ENCODE measurements at regions not wholly inside any gene's neighbourhood (a gene's known extent, or its start where the extent isn't known, plus 50 kb on each side); places are given as distances from the start of the nearest gene placed in this dataset.

- TF ChIP-seq JUN (IDR thresholded peaks at IDR 0.05; ENCODE audit: borderline replicate concordance, insufficient read depth, insufficient read length, low read depth): no peak
- TF ChIP-seq MYC (IDR thresholded peaks at IDR 0.05; ENCODE audit: low read depth, low read length): no peak
- Histone ChIP-seq H3K9ac (replicated peaks; ENCODE audit: extremely low read depth, insufficient read depth, low read length) (no peak overlapping the region), H3K36me3 (ENCODE audit: control insufficient read depth in 2 of 2, extremely low read depth in 1 of 2, insufficient read depth in 2 of 2, low read length in 2 of 2) (no peaks in the 10 kb centered on the region), H3K9me1 (replicated peaks; ENCODE audit: control insufficient read depth, extremely low read depth, insufficient read depth, low read length) (no peaks in the 10 kb centered on the region), H4K20me1 (replicated peaks; ENCODE audit: control insufficient read depth, extremely low read depth, insufficient read depth, low read length) (no peaks in the 10 kb centered on the region), H3K4me1 (ENCODE audit: control insufficient read depth, extremely low read depth, insufficient read depth, low read length) (no peaks in the 10 kb centered on the region), H3K9me3 (replicated peaks; ENCODE audit: control insufficient read depth, insufficient read depth, low read length) (no peaks in the 10 kb centered on the region), H3K79me2 (ENCODE audit: control insufficient read depth, insufficient read depth, low read length) (no peaks in the 10 kb centered on the region), H3K27ac (ENCODE audit: insufficient read depth, low read depth, low read length) (no peak overlapping the region), H2AFZ (ENCODE audit: low read depth, low read length) (no peak overlapping the region), H3K27me3 (ENCODE audit: control insufficient read depth in 2 of 2, insufficient read depth in 2 of 2, low read length in 2 of 2) (no peaks in the 10 kb centered on the region), H3K4me3 (replicated peaks in 1 of 3; ENCODE audit: insufficient read depth in 1 of 3, low read depth in 1 of 3, low read length in 3 of 3) (no peak overlapping the region), H3K4me2 (ENCODE audit: insufficient read depth, low read length) (no peak overlapping the region)
- ChIA-PET CTCF (no interaction called here), POLR2A (no interaction called here)
- intact Hi-C loops (cut with micrococcal nuclease): no loop called here
- FAIRE-seq (no peak), DNase-seq (ENCODE audit: low read depth, low spot score) (no peak)
- BruUV-seq (replicated peaks): no TSS peak
- dilution Hi-C loops (cut with MboI; ENCODE audit: extremely low pct_ligation_motif_present, low sequenced_read_pairs): no loop called here
These were observed 550.5 kb downstream of the PDHA2 start for GRCh38 chr4:96390404-96390803.

- ChIA-PET POLR2A (no interaction called here), CTCF (no interaction called here)
- H3K9me1 ChIP-seq (replicated peaks; ENCODE audit: control insufficient read depth, extremely low read depth, insufficient read depth, low read length): no peaks in the 10 kb centered on the region
- no peaks in the 10 kb centered on the region for H3K36me3 ChIP-seq (ENCODE audit: control insufficient read depth in 2 of 2, extremely low read depth in 1 of 2, insufficient read depth in 2 of 2, low read length in 2 of 2)
- H3K4me3 ChIP-seq (replicated peaks in 1 of 3; ENCODE audit: insufficient read depth in 1 of 3, low read depth in 1 of 3, low read length in 3 of 3): no peak overlapping the region
- H3K27ac ChIP-seq (ENCODE audit: insufficient read depth, low read depth, low read length): no peak overlapping the region
- no peak overlapping the region for H3K9ac ChIP-seq (replicated peaks; ENCODE audit: extremely low read depth, insufficient read depth, low read length)
- H3K27me3 ChIP-seq (ENCODE audit: control insufficient read depth in 2 of 2, insufficient read depth in 2 of 2, low read length in 2 of 2): no peaks in the 10 kb centered on the region
- DNase-seq (ENCODE audit: low read depth, low spot score) (no peak), FAIRE-seq (no peak)
- no peaks in the 10 kb centered on the region for H3K79me2 ChIP-seq (ENCODE audit: control insufficient read depth, insufficient read depth, low read length)
- no peaks in the 10 kb centered on the region for H4K20me1 ChIP-seq (replicated peaks; ENCODE audit: control insufficient read depth, extremely low read depth, insufficient read depth, low read length)
- no peak overlapping the region for H3K4me2 ChIP-seq (ENCODE audit: insufficient read depth, low read length)
- intact Hi-C loops (cut with micrococcal nuclease): no loop called here
- no peak overlapping the region for H2AFZ ChIP-seq (ENCODE audit: low read depth, low read length)
- H3K4me1 ChIP-seq (ENCODE audit: control insufficient read depth, extremely low read depth, insufficient read depth, low read length): no peaks in the 10 kb centered on the region
- no TSS peak for BruUV-seq (replicated peaks)
- no peaks in the 10 kb centered on the region for H3K9me3 ChIP-seq (replicated peaks; ENCODE audit: control insufficient read depth, insufficient read depth, low read length)
- dilution Hi-C loops (cut with MboI; ENCODE audit: extremely low pct_ligation_motif_present, low sequenced_read_pairs): no loop called here
- TF ChIP-seq EZH2 (IDR thresholded peaks at IDR 0.05; ENCODE audit: borderline replicate concordance, low read depth, low read length, severe bottlenecking): no peak
- no peak for TF ChIP-seq MAX (IDR thresholded peaks at IDR 0.05; ENCODE audit: insufficient read depth, insufficient read length)
- no peak for TF ChIP-seq MYC (IDR thresholded peaks at IDR 0.05; ENCODE audit: low read depth, low read length)
- no peak for TF ChIP-seq CTCF (IDR thresholded peaks at IDR 0.05; ENCODE audit: extremely low read depth in 1 of 2, insufficient read depth in 1 of 2, low read depth in 1 of 2, low read length in 2 of 2)
These were observed 555.9 kb downstream of the PDHA2 start for GRCh38 chr4:96395747-96396146.
